Nephron (organoid): ENCODE measurements at regions not wholly inside any gene's neighbourhood (a gene's known extent, or its start where the extent isn't known, plus 50 kb on each side); places are given as distances from the start of the nearest gene placed in this dataset.

ENCODE experiments used
- H3K27ac Mint-ChIP-seq, 3 experiments: 2 replicates each; pipeline ENCODE4 v1.8.0; 2020; ENCODE audit warnings: mixed read lengths in 3 of 3, mild to moderate bottlenecking in 2 of 3, moderate library complexity in 1 of 3
- H3K27me3 Mint-ChIP-seq: 2 replicates; pipeline ENCODE4 v1.8.0; 2021; ENCODE audit warnings: low read depth, mild to moderate bottlenecking, moderate library complexity, mixed read lengths
- H3K36me3 Mint-ChIP-seq: 2 replicates; pipeline ENCODE4 v1.8.0; 2020; ENCODE audit warnings: low read depth, mixed read lengths
- H3K4me1 Mint-ChIP-seq: 2 replicates; pipeline ENCODE4 v1.8.0; 2020; ENCODE audit warnings: mixed read lengths
- H3K4me3 Mint-ChIP-seq, 3 experiments: 2 replicates each; pipeline ENCODE4 v1.8.0; 2020; ENCODE audit warnings: mild to moderate bottlenecking in 3 of 3, mixed read lengths in 3 of 3, moderate library complexity in 2 of 3
- H3K9me3 Mint-ChIP-seq: 2 replicates; pipeline ENCODE4 v1.8.0; 2020; ENCODE audit warnings: mixed read lengths
- TF ChIP-seq, protein P1 (sequence below), 3 experiments: fragments of 200-600 bp; sonication (generic); IDR thresholded peaks; one replicate each; pipeline ENCODE4 v1.5.0; 2021; ENCODE audit warnings: antibody characterized with exemption in 3 of 3; ENCODE audit not compliant: unreplicated experiment in 3 of 3

DNA sequence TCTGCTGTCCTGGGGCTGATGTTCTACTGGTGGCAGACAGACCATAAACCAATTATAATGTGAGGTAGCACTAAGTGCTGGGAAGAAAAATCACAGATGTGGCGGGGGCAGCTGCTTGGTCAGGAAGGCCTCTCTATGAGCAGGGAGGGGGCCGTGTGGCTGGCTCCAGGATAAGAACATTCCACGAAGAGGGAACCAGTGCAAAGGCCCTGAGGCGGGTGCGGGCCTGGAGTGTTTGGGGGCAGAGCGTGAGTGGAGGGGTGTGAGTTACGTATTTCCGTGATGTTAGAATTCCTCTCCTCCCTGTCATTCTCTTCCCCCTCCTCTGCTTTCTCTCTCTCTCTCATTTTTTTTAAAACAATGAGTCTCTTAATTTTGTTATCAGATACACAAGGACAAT lies 67.2 kb downstream of the CEBPB start:
- Mint-ChIP-seq H3K4me1 (peaks cover 9% of the 10 kb centered on the region), H3K27me3 (peaks cover 6% of the 10 kb centered on the region), H3K27ac (no peak overlapping the region), H3K9me3 (no peaks in the 10 kb centered on the region), H3K36me3 (no peaks in the 10 kb centered on the region), H3K4me3 (no peak overlapping the region)
- TF ChIP-seq, protein P1, sequence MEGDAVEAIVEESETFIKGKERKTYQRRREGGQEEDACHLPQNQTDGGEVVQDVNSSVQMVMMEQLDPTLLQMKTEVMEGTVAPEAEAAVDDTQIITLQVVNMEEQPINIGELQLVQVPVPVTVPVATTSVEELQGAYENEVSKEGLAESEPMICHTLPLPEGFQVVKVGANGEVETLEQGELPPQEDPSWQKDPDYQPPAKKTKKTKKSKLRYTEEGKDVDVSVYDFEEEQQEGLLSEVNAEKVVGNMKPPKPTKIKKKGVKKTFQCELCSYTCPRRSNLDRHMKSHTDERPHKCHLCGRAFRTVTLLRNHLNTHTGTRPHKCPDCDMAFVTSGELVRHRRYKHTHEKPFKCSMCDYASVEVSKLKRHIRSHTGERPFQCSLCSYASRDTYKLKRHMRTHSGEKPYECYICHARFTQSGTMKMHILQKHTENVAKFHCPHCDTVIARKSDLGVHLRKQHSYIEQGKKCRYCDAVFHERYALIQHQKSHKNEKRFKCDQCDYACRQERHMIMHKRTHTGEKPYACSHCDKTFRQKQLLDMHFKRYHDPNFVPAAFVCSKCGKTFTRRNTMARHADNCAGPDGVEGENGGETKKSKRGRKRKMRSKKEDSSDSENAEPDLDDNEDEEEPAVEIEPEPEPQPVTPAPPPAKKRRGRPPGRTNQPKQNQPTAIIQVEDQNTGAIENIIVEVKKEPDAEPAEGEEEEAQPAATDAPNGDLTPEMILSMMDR (IDR thresholded peaks at IDR 0.05; ENCODE audit: unreplicated experiment in 3 of 3), result no peak

- Mint-ChIP-seq H3K27ac (peak overlapping the region in 2 of 3 experiments; percentile 5 to 23), H3K4me3 (no peak overlapping the region)
- TF ChIP-seq, protein P1 (IDR thresholded peaks at IDR 0.05; ENCODE audit: unreplicated experiment in 3 of 3), result no peak
Observed at GRCh38 chr20:50258790-50259483, 68.3 kb downstream of the CEBPB start.

GRCh38 chr20:50259705-50260478 lies 69.3 kb downstream of the CEBPB start:
- no peak overlapping the region for H3K4me3 Mint-ChIP-seq
- no peaks in the 10 kb centered on the region for H3K36me3 Mint-ChIP-seq
- H3K9me3 Mint-ChIP-seq, result no peaks in the 10 kb centered on the region
- H3K4me1 Mint-ChIP-seq, result peaks cover 9% of the 10 kb centered on the region
- H3K27ac Mint-ChIP-seq, result peak overlapping the region in 2 of 3 experiments; percentile 5 to 46
- peaks cover 6% of the 10 kb centered on the region for H3K27me3 Mint-ChIP-seq
- TF ChIP-seq, protein P1 (IDR thresholded peaks at IDR 0.05; ENCODE audit: unreplicated experiment in 3 of 3), result no peak

More at GRCh38 chr20:50258790-50259483, 68.3 kb downstream of the CEBPB start:
- Mint-ChIP-seq H3K27me3 (peaks cover 6% of the 10 kb centered on the region), H3K36me3 (no peaks in the 10 kb centered on the region), H3K9me3 (no peaks in the 10 kb centered on the region), H3K4me1 (peaks cover 9% of the 10 kb centered on the region)

DNA sequence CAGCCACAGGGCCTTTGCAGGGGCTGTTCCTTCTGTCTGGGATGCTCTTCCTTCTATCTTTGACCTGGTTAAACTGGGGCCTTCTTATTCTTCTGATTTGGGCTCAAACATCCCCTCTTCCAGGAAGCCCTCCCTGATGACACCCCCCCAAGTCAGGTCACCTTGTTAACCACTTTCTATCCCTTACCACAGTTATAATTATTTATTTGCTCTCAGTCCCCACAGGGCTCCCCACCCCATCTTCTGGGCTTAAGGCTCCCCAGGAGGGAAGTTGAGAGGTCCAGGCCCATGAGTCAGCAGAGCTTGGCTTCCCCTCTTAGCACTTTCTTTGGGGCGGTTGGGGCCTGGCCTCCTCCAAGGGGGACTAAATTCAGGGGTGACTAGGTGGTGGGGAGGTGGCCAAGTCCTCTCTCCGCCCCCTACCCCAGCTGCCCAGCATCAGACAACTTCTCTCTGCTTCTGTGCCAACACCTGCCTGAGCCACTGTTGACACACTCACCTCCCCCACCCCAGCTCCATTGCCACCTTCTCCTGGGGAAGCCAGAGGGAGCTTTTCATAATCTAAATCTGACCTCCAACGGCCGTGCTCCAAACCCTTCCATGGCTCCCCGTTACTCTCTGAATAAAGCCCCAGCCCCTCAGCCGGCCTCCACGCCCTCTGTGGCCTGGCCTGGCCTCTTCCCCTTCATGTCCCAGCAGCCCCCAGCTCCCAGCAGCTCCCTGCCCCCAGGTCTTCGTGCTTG lies 70.0 kb downstream of the CEBPB start:
- no peaks in the 10 kb centered on the region for H3K9me3 Mint-ChIP-seq
- peak overlapping the region in 2 of 3 experiments; percentile 22 to 46 for H3K27ac Mint-ChIP-seq
- TF ChIP-seq, protein P1 (IDR thresholded peaks at IDR 0.05; ENCODE audit: unreplicated experiment in 3 of 3), result no peak
- H3K4me3 Mint-ChIP-seq, result no peak overlapping the region
- no peaks in the 10 kb centered on the region for H3K36me3 Mint-ChIP-seq
- H3K27me3 Mint-ChIP-seq, result peaks cover 6% of the 10 kb centered on the region
- H3K4me1 Mint-ChIP-seq, result peaks cover 9% of the 10 kb centered on the region

DNA sequence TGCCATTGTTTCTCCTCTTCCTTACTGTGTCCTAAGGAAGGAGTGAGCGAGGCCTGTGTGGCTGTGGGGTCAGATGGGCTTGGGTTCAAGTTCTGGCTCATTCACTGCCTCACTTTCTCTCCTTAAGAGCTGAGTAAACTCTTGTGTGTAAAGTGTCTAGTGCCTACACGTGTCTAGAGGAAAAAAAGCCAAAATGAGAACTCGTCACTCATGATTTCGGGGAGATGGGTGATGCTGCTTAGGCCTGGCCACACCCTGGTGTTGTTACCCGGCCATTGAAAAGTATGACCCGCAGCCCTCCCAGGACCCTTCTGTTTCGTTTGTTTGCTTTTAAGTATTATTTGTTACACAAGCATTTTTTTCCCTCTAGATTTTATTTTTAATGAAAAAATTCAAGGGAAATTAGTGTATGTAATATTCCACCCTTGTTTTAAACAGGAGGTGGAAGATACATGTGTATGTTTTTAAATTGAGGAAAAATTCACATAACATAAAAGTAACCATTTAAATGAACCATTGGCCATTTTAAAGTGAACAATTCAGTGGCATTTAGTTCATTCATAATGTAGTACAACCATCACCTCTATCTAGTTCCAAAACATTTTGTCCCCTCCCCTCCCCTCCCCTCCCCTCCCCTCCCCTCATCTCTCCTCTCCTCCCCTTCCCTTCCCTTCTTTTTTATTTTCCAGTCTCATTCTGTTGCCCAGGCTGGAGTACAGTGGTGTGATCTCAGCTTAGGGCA lies 71.0 kb downstream of the CEBPB start:
- Mint-ChIP-seq H3K9me3 (no peaks in the 10 kb centered on the region), H3K4me3 (no peak overlapping the region), H3K27me3 (peaks cover 6% of the 10 kb centered on the region), H3K4me1 (peaks cover 9% of the 10 kb centered on the region), H3K27ac (peak overlapping the region in 2 of 3 experiments; percentile 22 to 28), H3K36me3 (no peaks in the 10 kb centered on the region)
- TF ChIP-seq, protein P1 (IDR thresholded peaks at IDR 0.05; ENCODE audit: unreplicated experiment in 3 of 3), result no peak
